Esophagus squamous epithelium (tissue), 4 donors: ENCODE measurements at regions not wholly inside any gene's neighbourhood (a gene's known extent, or its start where the extent isn't known, plus 50 kb on each side); places are given as distances from the start of the nearest gene placed in this dataset.

ENCODE experiments used
- POLR2A ChIP-seq, 4 donors: fragments of 450-650 bp; IDR thresholded peaks; one replicate each; pipeline ENCODE4 v1.6.1; 2017; ENCODE audit warnings: antibody characterized with exemption in 4 of 4, mild to moderate bottlenecking in 4 of 4, moderate library complexity in 3 of 4
- TF ChIP-seq, protein P1 (sequence below), 6 experiments: fragments of 450-650 bp in 4 of 6; fragments of 200-600 bp in 2 of 6; sonication (generic) in 2 of 6; IDR thresholded peaks; one replicate each; pipeline ENCODE4 v1.5.1; 2016 to 2019; ENCODE audit warnings: antibody characterized with exemption in 6 of 6, mild to moderate bottlenecking in 4 of 6, moderate library complexity in 4 of 6

DNA sequence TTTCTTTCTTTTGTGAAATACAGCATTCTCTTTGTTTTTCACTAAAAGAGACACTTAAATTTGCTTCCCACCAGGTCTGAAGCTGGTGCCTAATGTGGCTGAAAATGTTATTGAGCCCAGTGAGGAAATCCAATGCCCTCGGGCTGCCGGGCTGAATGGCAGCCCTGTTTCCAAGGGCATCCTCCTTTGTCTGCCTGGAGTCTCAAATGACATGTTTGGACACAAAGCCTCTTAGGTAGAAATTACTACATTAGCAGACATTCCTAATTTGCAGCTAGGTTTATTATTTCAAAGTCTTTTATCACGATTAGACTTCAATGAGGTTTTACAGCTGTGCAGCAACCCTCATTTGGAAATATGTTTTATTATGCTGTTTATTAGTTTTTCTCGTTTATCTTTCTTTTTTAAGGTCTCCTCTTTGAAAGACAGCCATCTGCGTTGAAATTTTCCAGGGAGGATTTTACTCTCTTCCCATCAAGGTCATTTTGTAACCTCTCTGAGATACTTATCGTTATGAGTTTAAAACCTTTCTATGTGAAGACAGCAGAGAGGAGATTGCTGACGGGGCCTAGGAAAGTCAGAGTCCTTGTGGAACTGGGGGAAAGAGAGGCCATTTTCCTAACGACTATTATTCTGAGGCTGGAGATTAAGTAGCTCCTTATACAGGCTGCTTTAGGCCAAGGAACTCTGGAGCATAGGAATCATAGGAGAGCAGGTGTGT lies 59.0 kb upstream of the ZNF532 start:
- TF ChIP-seq POLR2A (IDR thresholded peaks at IDR 0.05) = no peak
- TF ChIP-seq, protein P1, sequence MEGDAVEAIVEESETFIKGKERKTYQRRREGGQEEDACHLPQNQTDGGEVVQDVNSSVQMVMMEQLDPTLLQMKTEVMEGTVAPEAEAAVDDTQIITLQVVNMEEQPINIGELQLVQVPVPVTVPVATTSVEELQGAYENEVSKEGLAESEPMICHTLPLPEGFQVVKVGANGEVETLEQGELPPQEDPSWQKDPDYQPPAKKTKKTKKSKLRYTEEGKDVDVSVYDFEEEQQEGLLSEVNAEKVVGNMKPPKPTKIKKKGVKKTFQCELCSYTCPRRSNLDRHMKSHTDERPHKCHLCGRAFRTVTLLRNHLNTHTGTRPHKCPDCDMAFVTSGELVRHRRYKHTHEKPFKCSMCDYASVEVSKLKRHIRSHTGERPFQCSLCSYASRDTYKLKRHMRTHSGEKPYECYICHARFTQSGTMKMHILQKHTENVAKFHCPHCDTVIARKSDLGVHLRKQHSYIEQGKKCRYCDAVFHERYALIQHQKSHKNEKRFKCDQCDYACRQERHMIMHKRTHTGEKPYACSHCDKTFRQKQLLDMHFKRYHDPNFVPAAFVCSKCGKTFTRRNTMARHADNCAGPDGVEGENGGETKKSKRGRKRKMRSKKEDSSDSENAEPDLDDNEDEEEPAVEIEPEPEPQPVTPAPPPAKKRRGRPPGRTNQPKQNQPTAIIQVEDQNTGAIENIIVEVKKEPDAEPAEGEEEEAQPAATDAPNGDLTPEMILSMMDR (IDR thresholded peaks at IDR 0.05) = no peak
